Peyer's patch (tissue), 4 donors: ENCODE measurements at regions not wholly inside any gene's neighbourhood (a gene's known extent, or its start where the extent isn't known, plus 50 kb on each side); places are given as distances from the start of the nearest gene placed in this dataset.

ENCODE experiments used
- DNase-seq, 3 donors: peaks; one replicate each; pipeline ENCODE4 v3.0.0-alpha.2; 2017 to 2019
- H3K27ac ChIP-seq, 4 donors: fragments of 200-600 bp; sonication (generic); one replicate each; pipeline ENCODE4 v1.5.1; 2016 to 2019
- H3K27me3 ChIP-seq, 2 donors: fragments of 200-600 bp; sonication (generic); one replicate each; pipeline ENCODE4 v1.5.1; 2019
- H3K36me3 ChIP-seq, 3 donors: fragments of 200-600 bp; sonication (generic); one replicate each; pipeline ENCODE4 v1.5.1; 2016 to 2019
- H3K4me1 ChIP-seq, 4 donors: fragments of 200-600 bp; sonication (generic); one replicate each; pipeline ENCODE4 v1.5.1; 2016 to 2019
- H3K4me3 ChIP-seq, 4 donors: fragments of 200-600 bp; sonication (generic); 1 replicate in 3 of 4; 2 replicates in 1 of 4; pipeline ENCODE4 v1.5.1; 2016 to 2019; ENCODE audit warnings: mild to moderate bottlenecking in 1 of 4
- H3K9me3 ChIP-seq, 4 donors: fragments of 200-600 bp; sonication (generic); one replicate each; pipeline ENCODE4 v1.5.1; 2016 to 2019; ENCODE audit warnings: mild to moderate bottlenecking in 1 of 4
- CTCF ChIP-seq, 6 experiments: fragments of 450-650 bp in 4 of 6; fragments of 200-600 bp in 2 of 6; sonication (generic) in 1 of 6; IDR thresholded peaks; one replicate each; pipeline ENCODE4 v1.5.1; 2017 to 2019; ENCODE audit warnings: antibody characterized with exemption in 6 of 6, mild to moderate bottlenecking in 3 of 6, moderate library complexity in 1 of 6
- POLR2A ChIP-seq, 2 donors: fragments of 450-650 bp; IDR thresholded peaks; one replicate each; pipeline ENCODE4 v1.5.1; 2017; ENCODE audit warnings: antibody characterized with exemption in 2 of 2, mild to moderate bottlenecking in 2 of 2, moderate library complexity in 2 of 2

DNA sequence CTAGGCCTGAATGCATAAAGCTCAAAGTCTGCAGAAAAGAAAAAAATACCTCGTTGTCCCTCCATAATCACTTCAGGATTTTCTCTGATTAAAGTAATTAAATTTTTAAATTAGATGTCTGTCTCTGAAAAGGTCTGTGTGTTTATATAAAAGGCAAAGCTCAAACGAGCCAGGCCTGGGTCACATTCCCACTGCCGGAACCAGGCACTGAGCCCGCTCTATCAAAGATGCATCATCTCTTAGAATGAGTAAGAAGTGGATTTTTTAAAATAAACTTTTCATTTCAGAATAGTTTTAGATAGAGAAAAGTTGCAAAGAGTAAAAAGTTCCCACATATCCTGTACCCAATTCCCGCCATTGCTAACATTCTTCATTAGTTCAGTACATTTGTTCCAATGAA is 202.1 kb upstream of the KYNU start:
- no peak overlapping the region for H3K27ac ChIP-seq
- DNase-seq: no peak
- no peak for TF ChIP-seq POLR2A (IDR thresholded peaks at IDR 0.05)
- no peak for TF ChIP-seq CTCF (IDR thresholded peaks at IDR 0.05)
- no peaks in the 10 kb centered on the region for H3K27me3 ChIP-seq
- H3K36me3 ChIP-seq: no peaks in the 10 kb centered on the region
- H3K9me3 ChIP-seq: no peaks in the 10 kb centered on the region
- no peaks in the 10 kb centered on the region for H3K4me1 ChIP-seq
- no peak overlapping the region for H3K4me3 ChIP-seq

DNA sequence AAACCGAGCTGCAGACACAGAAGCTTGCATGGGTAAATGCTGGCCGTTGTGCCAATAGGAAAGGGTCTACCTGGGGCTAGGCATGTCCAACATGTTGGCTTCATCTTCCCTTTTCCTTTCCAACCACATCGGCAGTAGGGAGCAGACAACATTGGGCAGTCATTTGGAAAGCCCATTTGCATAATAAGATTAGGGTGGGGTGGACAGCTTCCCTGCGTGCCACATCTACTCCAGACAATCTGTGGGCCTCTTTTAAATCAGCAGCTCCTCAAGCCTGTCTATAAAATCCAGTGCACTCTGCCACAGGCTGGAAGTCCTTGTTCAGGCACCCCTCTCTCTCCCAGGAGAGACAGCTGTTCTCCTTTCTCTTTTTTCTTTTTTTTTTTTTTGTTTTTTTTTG is 203.6 kb upstream of the KYNU start:
- H3K27me3 ChIP-seq: no peaks in the 10 kb centered on the region
- no peak for TF ChIP-seq CTCF (IDR thresholded peaks at IDR 0.05)
- no peaks in the 10 kb centered on the region for H3K9me3 ChIP-seq
- H3K27ac ChIP-seq: no peak overlapping the region
- no peaks in the 10 kb centered on the region for H3K36me3 ChIP-seq
- H3K4me1 ChIP-seq: no peaks in the 10 kb centered on the region
- DNase-seq: no peak
- no peak overlapping the region for H3K4me3 ChIP-seq

DNA sequence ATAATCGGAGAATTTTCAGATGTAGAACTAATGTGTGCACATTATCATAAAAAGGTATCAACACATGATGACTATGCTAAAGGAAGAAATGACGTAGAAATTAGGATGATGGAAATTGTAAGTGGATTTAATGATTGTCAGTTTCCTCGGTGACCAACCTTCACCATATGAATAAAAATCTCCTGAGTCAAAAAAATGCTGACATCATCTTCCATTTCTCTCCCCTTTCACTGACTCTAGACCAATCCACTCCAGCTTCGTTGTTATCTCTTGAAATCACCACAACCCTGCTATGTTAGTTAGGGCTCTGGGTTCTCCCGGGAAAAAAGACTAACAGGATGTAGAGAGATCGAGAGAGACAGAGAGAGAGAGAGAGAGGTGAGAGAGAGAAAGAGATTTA is 204.8 kb upstream of the KYNU start:
- Histone ChIP-seq H3K36me3 (no peaks in the 10 kb centered on the region), H3K4me1 (no peaks in the 10 kb centered on the region), H3K9me3 (no peaks in the 10 kb centered on the region), H3K27ac (no peak overlapping the region), H3K4me3 (no peak overlapping the region), H3K27me3 (no peaks in the 10 kb centered on the region)
- TF ChIP-seq CTCF (IDR thresholded peaks at IDR 0.05) (no peak), POLR2A (IDR thresholded peaks at IDR 0.05) (no peak)
- DNase-seq: no peak

GRCh38 chr2:142670362-142670761 is 207.1 kb upstream of the KYNU start:
- H3K27ac ChIP-seq: no peak overlapping the region
- H3K36me3 ChIP-seq: no peaks in the 10 kb centered on the region
- H3K9me3 ChIP-seq: no peaks in the 10 kb centered on the region
- no peaks in the 10 kb centered on the region for H3K4me1 ChIP-seq
- no peak for DNase-seq
- H3K27me3 ChIP-seq: no peaks in the 10 kb centered on the region
- no peak overlapping the region for H3K4me3 ChIP-seq
- no peak for TF ChIP-seq CTCF (IDR thresholded peaks at IDR 0.05)
- no peak for TF ChIP-seq POLR2A (IDR thresholded peaks at IDR 0.05)

DNA sequence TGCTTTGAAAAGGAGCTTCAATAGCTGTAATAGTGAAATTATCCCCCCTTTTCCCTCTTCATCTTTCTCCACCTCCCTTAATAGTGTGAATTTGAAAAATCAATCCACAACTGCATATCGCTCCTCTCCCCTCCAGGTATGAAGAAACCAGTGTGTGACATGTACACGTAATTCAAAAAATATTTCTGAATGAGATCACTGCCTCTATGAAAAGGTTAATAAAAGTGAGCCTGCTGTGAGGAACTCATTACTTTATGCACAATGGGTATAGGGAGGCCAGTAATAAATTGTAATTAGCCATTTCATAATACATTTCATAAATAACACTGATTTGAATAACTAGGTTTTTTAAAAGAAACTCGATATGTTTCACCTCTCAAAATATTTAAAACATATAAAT is 209.0 kb upstream of the KYNU start:
- Histone ChIP-seq H3K36me3 (no peaks in the 10 kb centered on the region), H3K4me3 (no peak overlapping the region), H3K4me1 (no peaks in the 10 kb centered on the region), H3K27me3 (no peaks in the 10 kb centered on the region), H3K27ac (no peak overlapping the region), H3K9me3 (no peaks in the 10 kb centered on the region)
- no peak for DNase-seq
- TF ChIP-seq POLR2A (IDR thresholded peaks at IDR 0.05): no peak
- no peak for TF ChIP-seq CTCF (IDR thresholded peaks at IDR 0.05)

DNA sequence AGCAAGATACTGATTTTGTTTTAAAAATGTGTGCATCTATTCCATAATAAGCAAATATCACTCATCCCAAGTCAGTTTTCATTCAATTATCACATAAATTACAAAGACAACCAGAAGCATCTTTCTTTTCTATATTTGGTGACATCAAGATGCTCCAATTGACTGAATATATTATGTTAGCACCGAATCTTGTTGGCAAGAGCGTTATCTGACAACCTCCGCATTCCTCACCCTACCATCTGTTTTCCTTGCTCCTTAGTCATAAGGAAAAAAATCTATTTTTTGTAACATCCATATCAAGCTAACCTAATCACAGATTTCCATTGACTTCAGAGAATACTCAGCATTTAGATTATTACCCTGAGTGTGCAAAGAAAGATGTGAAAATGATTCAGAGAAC is 212.2 kb upstream of the KYNU start:
- no peaks in the 10 kb centered on the region for H3K36me3 ChIP-seq

More for the DNA sequence above, 212.2 kb upstream of the KYNU start:
- TF ChIP-seq CTCF (IDR thresholded peaks at IDR 0.05) (no peak), POLR2A (IDR thresholded peaks at IDR 0.05) (no peak)
- DNase-seq: no peak
- H3K9me3 ChIP-seq: no peaks in the 10 kb centered on the region
- H3K4me1 ChIP-seq: no peaks in the 10 kb centered on the region
- H3K27ac ChIP-seq: no peak overlapping the region
- H3K27me3 ChIP-seq: no peaks in the 10 kb centered on the region
- H3K4me3 ChIP-seq: no peak overlapping the region
